Stomach (tissue), 4 donors: ENCODE measurements at regions not wholly inside any gene's neighbourhood (a gene's known extent, or its start where the extent isn't known, plus 50 kb on each side); places are given as distances from the start of the nearest gene placed in this dataset.

Experiments
- CTCF ChIP-seq, 7 experiments: fragments of 450-650 bp in 4 of 7; fragments of 200-600 bp in 3 of 7; sonication (generic) in 3 of 7; IDR thresholded peaks; one replicate each; pipeline ENCODE4 v1.5.1; 2016 to 2019; ENCODE audit warnings: antibody characterized with exemption in 7 of 7, control low read depth in 2 of 7, mild to moderate bottlenecking in 1 of 7
- EP300 ChIP-seq: sonication (generic); formaldehyde crosslinking; IDR thresholded peaks from one replicate; pipeline ENCODE4 v1.6.1; 2017; ENCODE audit warnings: antibody characterized with exemption
- POLR2AphosphoS5 ChIP-seq, 3 donors: sonication (generic); formaldehyde crosslinking; IDR thresholded peaks; one replicate each; pipeline ENCODE4 v1.6.1; 2016; ENCODE audit warnings: antibody characterized with exemption in 3 of 3

- no peak for TF ChIP-seq CTCF (IDR thresholded peaks at IDR 0.05)
- no peak for TF ChIP-seq POLR2AphosphoS5 (IDR thresholded peaks at IDR 0.05)
- no peak for TF ChIP-seq EP300
These were observed 1077.0 kb downstream of the ROBO2 start for GRCh38 chr3:78116874-78117273.
